ENCODE measurements at regions not wholly inside any gene's neighbourhood (a gene's known extent, or its start where the extent isn't known, plus 50 kb on each side); places are given as distances from the start of the nearest gene placed in this dataset.
"Not testable (repeated sequence)": the region's sequence is repeated elsewhere in the genome, so short reads cannot be mapped to it uniquely, and the experiment has no call there.

DNA sequence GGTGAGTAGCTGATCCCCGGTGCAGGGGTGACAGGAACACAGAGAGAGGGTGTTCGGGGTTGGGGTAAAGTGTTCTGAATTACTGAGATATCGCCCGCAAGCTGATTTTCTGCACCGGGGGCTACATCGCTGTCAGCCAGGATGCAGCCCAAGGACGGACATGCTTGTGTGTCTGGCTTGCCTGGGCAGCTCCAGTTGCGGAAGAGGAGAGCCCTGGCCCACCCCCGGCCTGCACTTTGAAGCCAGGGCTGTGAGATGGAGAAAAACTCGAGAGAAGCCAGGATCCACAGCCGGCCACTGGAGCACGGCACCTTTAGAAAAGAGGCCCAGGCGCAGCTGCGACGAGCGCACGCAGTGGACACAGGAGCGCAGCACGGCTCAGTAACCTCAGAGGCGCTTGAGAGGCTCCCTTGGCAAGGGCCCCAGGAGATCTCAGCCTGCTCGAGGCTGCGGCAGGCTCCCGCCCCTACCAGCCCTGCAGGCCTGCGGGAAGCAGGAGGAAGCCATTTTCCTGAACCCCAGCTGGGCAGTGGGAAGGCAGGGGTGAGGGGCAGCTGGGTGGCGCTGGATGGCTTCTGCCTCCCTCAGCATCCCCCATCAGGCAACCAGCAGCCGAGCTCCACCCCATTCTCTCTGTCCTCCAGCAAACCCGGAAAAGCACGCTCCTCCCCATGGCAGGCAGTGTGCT, 59.2 kb downstream of the C9orf50 start:
- DNase-seq: no peak

DNA sequence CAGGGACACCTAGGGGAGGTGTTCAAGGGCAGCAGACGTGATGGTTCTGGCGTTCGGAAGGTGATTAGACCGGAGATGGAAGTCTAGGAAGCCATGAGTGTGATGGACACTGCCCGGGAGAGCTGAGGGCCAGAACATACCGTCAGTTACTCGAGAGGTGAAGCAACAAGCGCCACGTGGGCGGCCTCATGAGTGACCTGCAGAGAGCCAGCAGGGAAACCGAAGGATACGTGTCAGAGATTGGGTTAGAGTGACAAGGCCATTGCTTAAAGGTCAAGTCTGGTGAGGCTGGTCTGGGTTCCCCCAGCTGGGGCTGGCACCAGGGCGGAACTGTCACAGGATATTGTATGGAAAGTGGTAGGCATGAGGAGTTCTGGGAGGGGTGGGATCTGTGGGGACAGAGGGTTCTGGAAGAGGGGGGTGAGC, 60.0 kb downstream of the C9orf50 start:
- DNase-seq: no peak

DNA sequence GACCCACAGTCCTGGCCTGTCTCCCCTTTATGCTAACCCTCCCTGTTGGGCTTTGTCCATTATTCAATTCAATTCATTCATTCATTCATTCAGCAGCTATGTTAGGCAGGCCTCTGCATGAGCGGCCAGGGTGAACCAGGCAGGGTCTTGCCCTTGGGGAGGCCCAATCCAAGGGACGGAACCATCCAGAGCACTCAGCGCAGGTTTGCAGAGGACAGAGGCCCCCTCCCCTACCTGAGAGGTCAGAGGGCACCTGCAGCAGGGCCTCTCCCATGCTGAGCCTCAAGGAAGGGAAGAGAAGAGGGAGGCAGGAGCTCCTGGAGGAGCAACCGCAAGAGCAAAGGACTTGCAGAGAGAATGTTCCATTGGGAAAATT, 61.4 kb downstream of the C9orf50 start:
- DNase-seq: no peak

DNA sequence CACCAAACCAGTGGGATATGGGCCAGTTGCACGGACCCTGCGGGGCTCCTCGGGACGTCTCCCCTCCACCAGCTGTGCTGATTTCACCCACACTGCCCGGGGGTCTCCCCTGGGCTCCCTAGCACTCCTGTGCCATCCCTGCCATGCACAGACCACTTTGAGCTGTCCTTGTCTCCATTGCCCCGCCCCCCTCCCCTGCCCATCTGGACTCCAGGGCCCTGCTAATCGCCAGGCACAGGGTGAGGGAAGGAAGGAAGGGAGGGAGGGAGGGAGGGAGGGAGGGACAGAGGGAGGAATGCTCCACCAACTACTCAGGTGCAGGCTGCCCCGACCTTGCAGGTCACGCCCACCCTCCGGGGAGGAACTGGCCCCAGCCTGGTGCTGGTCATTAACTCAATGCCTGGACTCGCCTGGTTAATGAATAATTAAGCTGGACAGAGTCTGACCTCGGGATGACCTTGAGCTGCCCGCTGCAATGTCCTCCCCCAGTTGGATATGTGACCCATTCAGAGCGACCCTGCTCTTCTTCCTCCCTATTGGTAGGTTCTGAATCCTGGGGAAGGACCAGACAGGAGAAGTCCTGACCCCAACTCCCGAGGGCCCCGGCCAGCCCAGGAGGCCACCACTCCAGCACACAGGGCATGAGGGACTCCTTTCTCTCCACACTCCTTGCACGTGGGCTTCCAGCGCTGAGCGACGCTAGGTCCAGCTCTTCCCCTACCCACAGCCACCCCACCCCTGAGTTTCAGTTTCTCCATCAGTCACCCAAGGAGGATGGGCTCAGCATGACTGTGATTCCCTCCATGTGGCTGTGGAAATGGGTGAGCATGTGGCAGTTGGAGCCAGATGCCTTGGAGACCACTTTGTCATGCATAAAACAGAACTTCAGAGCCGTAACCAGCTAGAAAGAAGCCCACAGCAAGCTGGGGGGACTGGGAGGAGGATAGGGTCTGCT, 62.1 kb downstream of the C9orf50 start:
- DNase-seq: no peak

DNA sequence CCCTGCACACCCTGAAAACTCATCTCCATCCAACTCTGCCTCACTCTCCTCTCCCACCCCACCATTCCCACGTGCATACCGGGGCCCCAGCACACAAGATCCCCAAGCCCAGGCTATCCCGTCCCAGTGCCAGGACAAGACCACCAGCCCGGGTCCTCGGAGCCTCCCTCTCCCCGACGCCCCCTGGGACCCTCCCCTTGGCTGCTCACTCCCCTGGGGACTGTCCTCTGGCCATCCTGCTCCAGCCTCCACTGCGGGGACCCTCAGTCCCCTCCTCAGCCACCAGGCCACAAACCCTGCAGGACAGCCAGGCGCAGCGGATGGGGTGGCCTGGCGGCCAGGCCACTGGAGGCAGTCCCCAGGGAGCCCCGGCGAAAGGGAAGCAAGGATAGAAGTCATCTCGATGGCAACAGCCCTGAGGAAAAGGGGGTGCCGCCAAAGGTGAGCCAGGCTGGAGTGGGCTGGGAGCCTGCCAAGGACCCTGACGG, 62.8 kb downstream of the C9orf50 start:
- no peak for DNase-seq

DNA sequence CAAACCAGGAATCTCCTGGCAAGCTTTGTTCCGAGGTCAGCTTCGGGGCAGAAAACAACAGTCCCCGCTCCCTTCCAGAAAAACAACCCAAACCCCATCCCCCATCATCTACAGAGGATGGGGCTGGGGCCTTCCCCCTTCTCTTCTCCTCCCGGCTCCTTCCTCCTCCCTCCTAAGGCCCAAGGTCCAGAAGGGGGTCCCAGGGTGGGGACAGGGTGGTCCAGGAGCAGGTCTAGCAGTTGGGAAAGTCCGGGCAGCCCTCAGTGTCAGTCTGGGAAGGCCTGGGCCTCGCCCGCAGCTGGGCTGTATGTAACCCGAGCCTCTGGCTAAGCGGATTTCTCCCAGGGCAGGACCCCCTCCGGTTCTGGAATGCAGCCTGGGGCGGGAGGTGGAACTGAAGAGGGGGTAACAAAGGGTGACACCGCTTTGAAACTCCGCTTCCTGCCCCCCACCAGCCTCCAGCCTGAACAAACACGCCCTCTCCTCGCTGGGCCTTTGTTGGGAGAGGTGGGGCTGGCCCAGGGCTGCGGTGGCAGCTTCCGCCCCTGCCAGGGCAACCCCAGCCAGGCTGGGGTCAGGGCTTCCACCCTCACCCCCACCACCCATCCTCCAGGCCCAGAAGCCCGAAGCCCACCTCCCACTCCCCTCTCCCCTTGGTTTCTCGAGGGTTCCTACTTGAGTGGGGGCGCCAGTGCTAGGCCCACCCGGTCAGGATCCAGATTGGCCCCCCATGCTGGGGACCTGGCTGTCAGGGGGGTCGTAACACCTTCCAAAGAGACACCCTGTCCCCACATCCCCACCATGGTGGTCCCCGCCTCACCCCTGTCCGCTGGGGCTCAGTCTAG, 63.5 kb downstream of the C9orf50 start:
- DNase-seq: no peak

DNA sequence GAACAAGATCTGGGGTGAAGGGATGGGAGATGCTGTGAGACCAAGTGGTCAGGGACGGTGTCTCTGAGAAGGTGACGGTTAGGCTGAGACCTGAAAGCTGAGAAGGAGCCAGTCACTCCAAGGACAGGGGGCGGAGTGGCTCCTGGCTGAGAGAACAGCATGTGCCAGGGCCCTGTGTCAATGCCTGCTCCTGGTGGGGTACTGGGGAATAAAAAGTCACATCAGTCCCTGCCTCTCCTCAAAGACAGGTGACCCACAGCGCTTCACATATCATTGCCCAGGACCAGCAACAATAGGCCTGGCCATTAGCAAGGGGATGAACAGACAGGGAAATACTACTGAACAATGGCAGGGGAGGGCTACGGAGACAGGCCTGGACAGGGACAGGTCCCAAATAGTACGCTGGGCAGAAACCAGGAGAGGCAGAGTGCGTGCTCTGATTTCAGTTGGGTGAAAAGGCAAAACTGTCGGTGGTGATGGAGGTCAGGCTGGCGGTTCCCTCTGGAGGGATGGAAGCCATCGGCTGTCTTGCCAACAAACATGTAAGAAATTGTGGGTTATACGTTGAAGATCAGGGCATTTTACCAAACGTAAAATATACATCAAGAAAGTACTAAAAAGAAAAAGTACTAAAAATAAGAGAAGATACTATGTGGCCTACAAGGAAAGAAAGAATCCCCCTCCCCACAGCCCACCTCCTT, 64.3 kb downstream of the C9orf50 start:
- DNase-seq: no peak

DNA sequence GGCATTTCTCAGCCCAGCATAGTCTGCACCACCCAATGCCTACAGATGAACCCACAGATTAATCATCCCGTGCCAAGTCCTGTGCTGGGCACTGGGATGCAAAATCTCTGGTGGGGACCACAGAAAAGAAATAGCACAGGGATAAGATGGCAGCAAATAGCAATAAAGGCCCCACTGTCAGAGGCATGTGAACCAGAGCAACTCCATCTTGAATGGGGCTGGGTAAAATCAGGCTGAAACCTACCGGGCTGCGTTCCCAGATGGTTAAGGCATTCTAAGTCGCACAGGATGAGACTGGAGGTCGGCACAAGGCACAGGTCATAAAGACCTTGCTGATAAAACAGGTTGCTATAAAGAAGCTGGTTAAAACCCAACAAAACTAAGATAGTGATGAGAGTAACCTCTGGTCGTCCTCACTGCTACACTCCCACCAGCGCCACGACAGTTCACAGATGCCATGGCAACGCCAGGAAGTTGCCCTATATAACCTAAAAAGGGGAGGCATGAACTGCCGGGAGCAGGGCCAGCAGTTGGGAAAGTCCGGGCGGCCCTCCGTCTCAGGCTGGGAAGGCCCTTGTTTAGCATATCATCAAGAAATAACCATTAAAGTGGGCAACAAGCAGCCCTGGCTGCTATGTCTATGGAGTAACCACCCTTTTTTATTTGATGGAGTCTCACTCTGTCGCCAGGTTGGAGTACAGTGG, 65.2 kb downstream of the C9orf50 start:
- DNase-seq: no peak

DNA sequence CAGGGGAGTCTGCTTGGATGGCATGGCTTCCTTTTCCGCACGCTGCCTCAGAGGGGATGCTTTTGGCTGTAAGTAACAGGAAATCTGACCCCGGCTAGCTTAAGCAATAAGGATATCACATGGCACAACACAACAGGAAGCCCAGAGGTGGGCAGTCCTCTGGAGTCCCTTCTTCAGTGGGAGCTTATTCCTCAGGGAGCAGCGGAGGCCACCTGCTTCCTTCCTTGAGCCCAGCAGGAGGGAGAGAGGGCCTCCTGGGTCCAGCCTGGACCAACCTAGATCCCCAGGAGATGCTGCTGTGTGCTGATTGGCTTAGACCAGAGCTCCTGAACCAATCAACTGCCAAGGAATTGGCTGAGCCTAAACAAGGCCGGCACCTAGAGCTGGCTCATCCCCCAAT, 66.3 kb downstream of the C9orf50 start:
- no peak for DNase-seq

DNA sequence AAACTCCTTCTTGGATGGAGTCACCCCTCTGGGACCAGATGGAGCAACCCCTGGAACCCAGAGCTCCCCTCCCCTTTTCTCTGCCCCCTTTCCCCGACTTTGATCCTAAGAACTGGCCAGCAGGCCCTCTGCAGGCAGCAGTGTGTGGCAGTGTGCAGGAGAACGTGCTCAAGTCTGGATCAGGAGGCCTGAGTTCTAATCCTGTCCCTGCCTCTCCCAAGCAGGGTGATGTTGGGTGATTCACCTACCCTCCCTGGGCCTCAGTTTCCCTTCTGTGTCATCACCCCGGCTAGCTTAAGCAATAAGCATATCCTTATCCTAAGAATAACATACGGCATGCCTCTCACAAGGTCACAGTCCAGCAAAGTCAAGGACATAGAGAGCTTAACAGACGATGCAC, 67.6 kb downstream of the C9orf50 start:
- no peak for DNase-seq

DNA sequence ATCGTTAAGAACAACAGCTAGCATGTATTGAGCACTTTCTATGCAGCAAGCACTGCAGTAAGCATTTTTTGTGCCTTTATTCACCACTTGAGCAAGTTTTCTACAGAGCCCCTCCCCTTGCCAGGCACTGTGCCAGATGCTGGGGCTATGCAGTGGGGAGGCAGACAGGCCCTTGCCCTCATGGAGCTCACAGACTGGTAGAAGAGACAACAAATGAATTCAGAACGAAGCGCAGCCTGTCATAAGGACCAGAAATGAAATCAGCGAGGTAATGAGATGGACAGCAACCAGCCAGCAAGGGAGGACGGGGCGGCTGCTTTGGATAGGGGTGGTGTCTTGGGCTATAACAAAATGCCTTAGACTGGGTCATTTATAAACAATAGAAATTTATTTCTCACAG, 68.8 kb downstream of the C9orf50 start:
- no peak for DNase-seq

DNA sequence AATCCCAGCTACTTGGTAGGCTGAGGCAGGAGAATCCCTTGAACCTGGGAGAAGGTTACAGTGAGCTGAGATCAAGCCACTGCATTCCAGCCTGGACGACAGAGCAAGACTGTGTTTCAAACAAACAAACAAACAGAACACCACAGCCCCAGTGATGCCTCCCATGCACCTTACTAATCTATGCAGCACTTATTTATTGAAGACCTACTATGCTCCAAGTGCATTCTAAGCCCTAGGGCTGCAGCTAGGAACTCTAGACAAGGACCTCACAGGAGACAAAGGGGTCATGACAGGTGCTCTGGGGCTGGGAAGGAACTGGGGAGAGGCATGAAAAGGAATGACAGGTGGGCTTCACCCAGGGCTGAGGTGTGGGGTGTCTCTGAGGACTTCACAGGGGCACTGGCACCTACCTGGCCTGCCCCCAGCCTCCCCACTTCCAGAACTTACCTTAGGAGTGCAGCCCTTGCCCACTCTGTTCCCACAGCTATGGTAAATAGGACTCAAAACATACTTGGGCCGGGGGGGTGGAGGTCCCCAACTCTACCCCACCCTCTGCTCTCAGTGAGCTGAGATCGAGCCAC, 69.4 kb downstream of the C9orf50 start:
- no peak for DNase-seq

DNA sequence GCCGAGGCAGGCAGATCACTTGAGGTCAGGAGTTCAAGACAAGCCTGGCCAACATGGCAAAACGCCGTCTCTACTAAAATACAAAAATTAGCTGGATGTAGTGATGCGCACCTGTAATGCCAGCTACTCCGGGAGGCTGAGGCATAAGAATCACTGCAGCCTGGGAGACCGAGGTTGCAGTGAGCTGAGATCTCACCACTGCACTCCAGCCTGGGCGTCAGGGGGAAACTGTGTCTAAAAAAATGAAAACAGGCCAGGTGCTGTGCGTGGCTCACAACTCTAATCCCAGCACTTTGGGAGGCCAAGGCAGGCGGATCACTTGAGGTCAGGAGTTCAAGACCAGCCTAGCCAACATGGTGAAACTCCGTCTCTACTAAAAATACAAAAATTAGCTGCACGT, 69.9 kb downstream of the C9orf50 start:
- DNase-seq: not testable (repeated sequence)

DNA sequence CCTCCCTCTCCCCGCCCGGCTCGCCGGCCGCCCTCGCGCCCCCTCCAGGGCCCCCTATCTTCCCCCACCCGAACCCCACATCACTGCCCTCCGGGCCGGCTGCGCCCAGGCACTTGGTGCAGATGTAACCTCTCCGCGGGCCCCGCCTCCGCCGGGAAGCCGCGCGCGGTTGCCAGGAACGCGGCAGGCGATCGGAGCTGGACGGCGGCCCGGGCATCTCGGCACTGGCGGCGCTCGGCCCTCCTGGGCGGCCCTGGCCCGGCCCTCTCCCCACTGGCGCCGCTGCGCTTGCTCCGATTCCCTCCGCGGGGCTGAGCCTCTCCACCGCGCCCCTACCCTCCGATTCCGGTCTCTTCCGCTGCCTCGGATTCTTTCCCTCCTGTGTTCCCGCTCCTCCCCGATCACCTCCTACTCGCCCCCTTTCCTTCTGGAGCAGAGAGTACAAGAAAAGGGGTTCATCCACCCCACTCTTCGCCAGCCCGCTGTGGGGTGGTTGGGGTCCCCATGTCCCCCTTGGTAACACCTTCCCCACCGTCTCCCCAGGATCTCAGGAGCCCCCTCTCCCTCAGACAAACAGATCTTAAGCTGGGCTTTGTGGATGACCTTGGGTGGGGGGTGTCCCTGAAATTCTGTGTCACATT, 70.6 kb downstream of the C9orf50 start:
- DNase-seq: peak; percentile 69

DNA sequence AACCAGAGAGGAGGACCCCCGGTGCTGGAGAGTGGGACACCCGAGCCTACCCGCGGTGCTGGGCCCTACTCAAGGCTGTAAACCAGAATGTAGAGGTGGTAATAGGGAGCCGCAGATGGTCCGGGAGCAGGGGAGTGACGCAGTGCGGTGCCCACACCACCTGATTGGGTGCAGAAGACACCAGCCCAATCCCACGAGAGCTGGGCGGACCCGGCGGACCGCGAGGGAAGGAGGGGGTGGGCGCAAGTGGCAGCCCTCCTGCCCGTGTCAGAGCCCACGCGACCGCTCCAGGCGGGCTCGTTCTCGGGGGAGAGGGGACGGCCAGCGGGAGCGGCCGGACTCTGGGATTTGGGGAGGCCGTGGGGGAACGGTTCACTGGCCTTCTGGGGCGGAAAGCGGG, 71.2 kb downstream of the C9orf50 start:
- no peak for DNase-seq

DNA sequence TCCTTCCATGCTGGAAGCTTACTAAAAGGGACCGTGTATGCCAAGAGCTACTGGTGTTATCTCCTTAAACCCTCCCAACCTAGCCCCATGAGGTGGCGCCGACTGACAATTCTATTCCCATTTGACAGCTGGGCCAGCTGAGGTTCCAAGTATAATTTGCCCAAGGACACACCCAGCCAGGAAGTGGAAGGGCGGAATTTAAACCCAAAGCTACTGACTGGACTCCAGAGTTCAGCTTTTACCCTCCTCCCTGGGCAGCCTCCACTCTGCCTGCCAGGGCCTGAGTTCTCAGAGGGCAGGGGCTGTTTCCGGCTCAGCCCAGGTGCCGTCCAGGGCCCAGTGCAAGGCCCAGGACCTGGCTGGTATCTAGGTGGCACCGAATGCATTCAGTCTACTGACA, 71.8 kb downstream of the C9orf50 start:
- no peak for DNase-seq

DNA sequence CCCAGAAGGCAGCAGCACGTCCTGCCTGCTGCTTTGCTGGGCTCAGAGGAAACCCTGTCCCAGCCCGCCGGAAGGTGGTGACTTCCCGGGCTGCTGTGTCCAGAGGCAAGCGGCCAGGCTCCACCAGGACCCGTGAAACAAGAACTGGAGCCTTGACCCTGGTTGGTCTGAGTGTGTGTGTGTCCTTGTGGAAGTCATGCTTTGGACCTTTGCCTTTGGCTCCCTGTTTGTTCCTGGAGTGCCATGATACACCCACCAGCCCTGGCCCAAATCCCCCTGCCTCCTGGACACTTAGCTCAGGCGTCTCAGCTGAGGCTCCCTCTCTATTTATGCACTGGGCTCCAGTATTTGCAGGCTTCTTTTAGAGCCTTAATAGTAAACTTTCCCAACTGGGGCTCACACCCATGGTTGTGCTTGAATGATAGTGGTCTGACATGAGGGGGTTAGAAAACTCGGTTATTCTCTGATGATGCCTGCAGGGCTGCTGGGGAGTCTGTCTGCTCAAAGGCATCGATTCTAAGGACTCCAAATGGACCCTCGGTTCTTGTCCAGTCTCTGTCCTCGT, 72.2 kb downstream of the C9orf50 start:
- DNase-seq: no peak

DNA sequence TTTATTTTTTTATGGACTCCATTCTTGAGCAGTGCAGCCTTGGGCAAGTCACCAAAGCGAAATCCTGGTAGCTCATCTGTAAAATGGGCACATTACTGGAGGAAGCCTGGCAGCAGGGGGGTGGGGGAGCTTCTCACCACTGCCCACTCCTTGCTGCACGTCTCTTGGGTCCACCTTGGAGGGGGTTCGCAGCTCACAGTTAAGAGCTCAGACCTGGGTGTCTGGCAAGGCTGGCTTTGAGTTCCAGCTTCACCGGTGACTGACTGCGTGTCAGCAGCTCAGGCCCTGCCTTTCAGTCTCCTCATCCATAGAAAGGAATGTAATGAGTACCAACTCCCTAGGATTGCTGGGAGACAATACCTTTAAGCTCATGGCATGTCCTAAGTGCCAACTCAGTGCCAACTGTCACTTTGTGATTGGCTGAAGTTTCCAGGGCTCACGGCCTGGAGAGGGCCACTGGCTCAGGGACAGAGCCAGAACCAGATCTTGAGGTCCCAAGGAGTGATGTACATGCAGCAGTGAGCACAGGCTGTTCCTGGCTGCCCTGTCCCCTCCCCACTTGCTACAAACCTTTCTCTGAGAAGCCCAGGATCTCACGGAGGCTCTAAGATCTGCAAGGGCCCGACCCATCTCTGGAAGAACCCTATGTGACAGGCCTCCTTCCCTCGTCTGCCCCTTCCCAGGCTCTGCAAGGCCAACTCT, 72.9 kb downstream of the C9orf50 start:
- no peak for DNase-seq

DNA sequence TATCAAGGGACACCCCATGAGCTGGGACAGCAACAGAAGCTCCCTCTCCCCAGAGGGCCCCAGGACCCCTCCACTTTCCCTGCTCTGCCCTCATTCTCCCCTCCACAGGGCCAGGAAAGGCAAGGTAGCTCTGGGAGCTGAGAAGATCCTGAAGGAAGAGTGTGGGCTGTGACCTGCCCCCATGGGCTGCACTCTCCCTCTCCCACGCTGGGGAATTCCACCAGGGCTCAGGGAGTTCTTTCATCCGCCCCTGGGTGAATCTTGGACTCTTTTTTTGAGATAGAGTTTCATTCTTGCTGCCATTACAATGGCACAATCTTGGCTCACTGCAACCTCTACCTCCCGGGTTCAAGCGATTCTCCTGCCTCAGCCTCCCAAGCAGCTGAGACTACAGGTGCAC, 73.8 kb downstream of the C9orf50 start:
- no peak for DNase-seq

DNA sequence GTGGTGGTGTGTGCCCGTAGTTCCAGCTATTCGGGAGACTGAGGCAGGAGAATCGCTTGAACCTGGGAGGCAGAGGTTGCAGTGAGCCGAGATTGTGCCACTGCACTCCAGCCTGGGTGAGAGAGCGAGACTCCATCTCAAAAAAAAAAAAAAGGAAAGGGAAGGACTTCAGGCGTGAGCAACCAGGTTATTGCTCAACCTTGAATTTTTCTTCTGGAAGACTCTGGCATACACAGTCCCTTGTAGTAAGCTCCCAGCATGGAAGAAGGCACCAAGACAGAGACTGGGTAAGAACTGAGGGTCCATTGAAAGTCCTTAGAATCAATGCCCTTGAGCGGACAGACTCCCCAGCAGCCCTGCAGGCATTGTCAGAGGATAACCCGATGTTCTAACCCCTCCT, 75.0 kb downstream of the C9orf50 start:
- not testable (repeated sequence) for DNase-seq
